Activated T-cell treated with anti-CD3 and anti-CD28 coated beads, Interleukin-2, amount 50 U/mL, for 72 hours (primary cell): ENCODE measurements at regions not wholly inside any gene's neighbourhood (a gene's known extent, or its start where the extent isn't known, plus 50 kb on each side); places are given as distances from the start of the nearest gene placed in this dataset.
A peak's percentile ranks its signal among the peaks of the same experiment; 100 is the strongest.

Experiments
- ATAC-seq, 2 donors: fragments of 150-1000 bp; cut with Tn5 transposase; replicated peaks in 1 of 2; 2 replicates each; pipeline ENCODE4 v1.10.0; 2021; ENCODE audit warnings: moderate library complexity in 2 of 2, mild to moderate bottlenecking in 1 of 2
- DNase-seq, 2 donors: peaks; one replicate each; pipeline ENCODE4 v3.0.0; 2021 to 2022; ENCODE audit warnings: mixed read lengths in 1 of 2
- H3K27ac Mint-ChIP-seq: one replicate; pipeline ENCODE4 v1.8.0; 2022; ENCODE audit warnings: mild to moderate bottlenecking, moderate library complexity, mixed read lengths
- H3K27me3 Mint-ChIP-seq: one replicate; pipeline ENCODE4 v1.8.0; 2022; ENCODE audit warnings: low read depth, mixed read lengths
- H3K36me3 Mint-ChIP-seq, 2 donors: one replicate each; pipeline ENCODE4 v1.8.0; 2022; ENCODE audit warnings: mixed read lengths in 2 of 2, mild to moderate bottlenecking in 1 of 2; ENCODE audit not compliant: insufficient read depth in 2 of 2
- H3K4me1 Mint-ChIP-seq: one replicate; pipeline ENCODE4 v1.8.0; 2022; ENCODE audit warnings: low read depth, mixed read lengths
- H3K4me3 Mint-ChIP-seq, 2 donors: one replicate each; pipeline ENCODE4 v1.8.0; 2022; ENCODE audit warnings: mild to moderate bottlenecking in 2 of 2, mixed read lengths in 2 of 2, moderate library complexity in 2 of 2
- H3K9me3 Mint-ChIP-seq, 2 donors: one replicate each; pipeline ENCODE4 v1.8.0; 2022; ENCODE audit warnings: mixed read lengths in 2 of 2

- peaks cover 7 to 8% of the 10 kb centered on the region in 2 donors for H3K9me3 Mint-ChIP-seq
- H3K4me3 Mint-ChIP-seq: no peak overlapping the region
- ATAC-seq (no peak), DNase-seq (no peak)
- no peaks in the 10 kb centered on the region for H3K36me3 Mint-ChIP-seq
- no peaks in the 10 kb centered on the region for H3K27me3 Mint-ChIP-seq
- peaks cover 13% of the 10 kb centered on the region for H3K4me1 Mint-ChIP-seq
- H3K27ac Mint-ChIP-seq: no peak overlapping the region
Measured at GRCh38 chr2:3054066-3054465, 323.6 kb downstream of the EIPR1 start.

- ATAC-seq: peak; percentile 77
- peak; percentile 9 to 12 for DNase-seq
- Mint-ChIP-seq H3K27ac (no peak overlapping the region), H3K4me1 (peaks cover 13% of the 10 kb centered on the region), H3K9me3 (peaks cover 1% of the 10 kb centered on the region in 2 donors), H3K4me3 (no peak overlapping the region), H3K36me3 (no peaks in the 10 kb centered on the region), H3K27me3 (no peaks in the 10 kb centered on the region)
Measured at GRCh38 chr2:3051266-3051665, 326.4 kb downstream of the EIPR1 start.

GRCh38 chr2:3046170-3046865 is 331.3 kb downstream of the EIPR1 start:
- no peak for DNase-seq
- no peak for ATAC-seq
- H3K9me3 Mint-ChIP-seq: no peaks in the 10 kb centered on the region
- no peak overlapping the region for H3K4me3 Mint-ChIP-seq
- H3K27me3 Mint-ChIP-seq: no peaks in the 10 kb centered on the region
- peaks cover 8% of the 10 kb centered on the region for H3K4me1 Mint-ChIP-seq
- H3K36me3 Mint-ChIP-seq: no peaks in the 10 kb centered on the region
- H3K27ac Mint-ChIP-seq: no peak overlapping the region

GRCh38 chr2:3045318-3045921 is 332.2 kb downstream of the EIPR1 start:
- no peak for ATAC-seq
- H3K36me3 Mint-ChIP-seq: no peaks in the 10 kb centered on the region

GRCh38 chr2:3044587-3045317 is 332.9 kb downstream of the EIPR1 start:
- no peaks in the 10 kb centered on the region for H3K4me1 Mint-ChIP-seq
- ATAC-seq: no peak
- no peaks in the 10 kb centered on the region for H3K9me3 Mint-ChIP-seq
- DNase-seq: no peak
- no peaks in the 10 kb centered on the region for H3K36me3 Mint-ChIP-seq
- H3K27me3 Mint-ChIP-seq: no peaks in the 10 kb centered on the region
- no peak overlapping the region for H3K27ac Mint-ChIP-seq
- H3K4me3 Mint-ChIP-seq: no peak overlapping the region

More at GRCh38 chr2:3045318-3045921, 332.2 kb downstream of the EIPR1 start:
- Mint-ChIP-seq H3K27ac (no peak overlapping the region), H3K4me1 (no peaks in the 10 kb centered on the region), H3K4me3 (no peak overlapping the region), H3K27me3 (no peaks in the 10 kb centered on the region), H3K9me3 (no peaks in the 10 kb centered on the region)
- no peak for DNase-seq

- Mint-ChIP-seq H3K9me3 (no peaks in the 10 kb centered on the region), H3K27ac (no peak overlapping the region), H3K27me3 (no peaks in the 10 kb centered on the region), H3K36me3 (no peaks in the 10 kb centered on the region), H3K4me3 (no peak overlapping the region), H3K4me1 (no peaks in the 10 kb centered on the region)
- DNase-seq: no peak
- ATAC-seq: no peak
Measured at GRCh38 chr2:3043726-3044125, 333.9 kb downstream of the EIPR1 start.

- ATAC-seq (no peak), DNase-seq (no peak)
- Mint-ChIP-seq H3K4me3 (no peak overlapping the region), H3K4me1 (no peaks in the 10 kb centered on the region), H3K27me3 (no peaks in the 10 kb centered on the region), H3K36me3 (no peaks in the 10 kb centered on the region), H3K27ac (no peak overlapping the region), H3K9me3 (no peaks in the 10 kb centered on the region)
Measured at GRCh38 chr2:3042601-3043585, 334.7 kb downstream of the EIPR1 start.

GRCh38 chr2:3041841-3042600 is 335.6 kb downstream of the EIPR1 start:
- ATAC-seq: no peak
- H3K27ac Mint-ChIP-seq: no peak overlapping the region
- no peak for DNase-seq
- no peaks in the 10 kb centered on the region for H3K9me3 Mint-ChIP-seq
- H3K4me1 Mint-ChIP-seq: no peaks in the 10 kb centered on the region
- no peak overlapping the region for H3K4me3 Mint-ChIP-seq
- H3K27me3 Mint-ChIP-seq: no peaks in the 10 kb centered on the region
- no peaks in the 10 kb centered on the region for H3K36me3 Mint-ChIP-seq

- no peak for ATAC-seq
- no peak overlapping the region for H3K4me3 Mint-ChIP-seq
- H3K27me3 Mint-ChIP-seq: no peaks in the 10 kb centered on the region
- H3K4me1 Mint-ChIP-seq: no peaks in the 10 kb centered on the region
- no peak overlapping the region for H3K27ac Mint-ChIP-seq
- H3K9me3 Mint-ChIP-seq: no peaks in the 10 kb centered on the region
- H3K36me3 Mint-ChIP-seq: no peaks in the 10 kb centered on the region
- no peak for DNase-seq
Measured at GRCh38 chr2:3041246-3041645, 336.4 kb downstream of the EIPR1 start.

GRCh38 chr2:3040496-3041140 is 337.0 kb downstream of the EIPR1 start:
- Mint-ChIP-seq H3K4me3 (no peak overlapping the region), H3K27me3 (no peaks in the 10 kb centered on the region), H3K27ac (no peak overlapping the region), H3K4me1 (no peaks in the 10 kb centered on the region), H3K9me3 (no peaks in the 10 kb centered on the region), H3K36me3 (no peaks in the 10 kb centered on the region)
- ATAC-seq: no peak
- no peak for DNase-seq

- Mint-ChIP-seq H3K9me3 (no peaks in the 10 kb centered on the region), H3K4me3 (no peak overlapping the region), H3K4me1 (no peaks in the 10 kb centered on the region), H3K36me3 (no peaks in the 10 kb centered on the region), H3K27ac (no peak overlapping the region), H3K27me3 (no peaks in the 10 kb centered on the region)
- DNase-seq (no peak), ATAC-seq (no peak)
Measured at GRCh38 chr2:3040066-3040428, 337.6 kb downstream of the EIPR1 start.
